Trophoblast cell (in vitro differentiated cells and primary cell): ENCODE measurements at regions not wholly inside any gene's neighbourhood (a gene's known extent, or its start where the extent isn't known, plus 50 kb on each side); places are given as distances from the start of the nearest gene placed in this dataset.

Experiments used
- DNase-seq, 2 donors: peaks; one replicate each; pipeline ENCODE4 v3.0.0-alpha.2; 2016
- H2AFZ ChIP-seq: 2 replicates; pipeline ENCODE4 v1.6.1; 2013; ENCODE audit warnings: low read length, moderate library complexity, mild to moderate bottlenecking; ENCODE audit not compliant: insufficient read depth, poor library complexity
- H2AK5ac ChIP-seq: 2 replicates; pipeline ENCODE4 v1.6.1; 2013; ENCODE audit warnings: mild to moderate bottlenecking, low read length
- H2BK120ac ChIP-seq: 2 replicates; pipeline ENCODE4 v1.6.1; 2013; ENCODE audit warnings: low read length, mild to moderate bottlenecking, moderate library complexity; ENCODE audit not compliant: insufficient read depth, poor library complexity
- H2BK12ac ChIP-seq: 2 replicates; pipeline ENCODE4 v1.6.1; 2013; ENCODE audit warnings: mild to moderate bottlenecking, low read length, moderate library complexity
- H2BK5ac ChIP-seq: 2 replicates; pipeline ENCODE4 v1.6.1; 2013; ENCODE audit warnings: low read length, low read depth, moderate library complexity, mild to moderate bottlenecking; ENCODE audit not compliant: poor library complexity
- H3K14ac ChIP-seq: 2 replicates; pipeline ENCODE4 v1.6.1; 2013; ENCODE audit warnings: mild to moderate bottlenecking, low read length
- H3K18ac ChIP-seq: 2 replicates; pipeline ENCODE4 v1.6.1; 2013; ENCODE audit warnings: mild to moderate bottlenecking, low read length
- H3K23ac ChIP-seq: 2 replicates; pipeline ENCODE4 v1.6.1; 2013; ENCODE audit warnings: low read length
- H3K27ac ChIP-seq: 2 replicates; pipeline ENCODE4 v1.5.1; 2013; ENCODE audit warnings: low read depth, mild to moderate bottlenecking, inconsistent platforms, low read length, moderate library complexity
- H3K27me3 ChIP-seq: 2 replicates; pipeline ENCODE4 v1.6.1; 2013; ENCODE audit warnings: inconsistent platforms, mild to moderate bottlenecking, low read length, moderate library complexity; ENCODE audit not compliant: insufficient read depth
- H3K36me3 ChIP-seq, 2 experiments: 1 replicate in 1 of 2; 2 replicates in 1 of 2; pipeline ENCODE4 v1.6.1; 2013; ENCODE audit warnings: low read length in 2 of 2, mild to moderate bottlenecking in 2 of 2, moderate library complexity in 1 of 2; ENCODE audit not compliant: insufficient read depth in 2 of 2, control insufficient read depth in 1 of 2
- H3K4ac ChIP-seq: 2 replicates; pipeline ENCODE4 v1.6.1; 2013; ENCODE audit warnings: low read depth, mild to moderate bottlenecking, low read length, moderate library complexity
- H3K4me1 ChIP-seq, 2 experiments: 1 replicate in 1 of 2; 2 replicates in 1 of 2; pipeline ENCODE4 v1.6.1; 2013; ENCODE audit warnings: low read length in 2 of 2, mild to moderate bottlenecking in 2 of 2, moderate library complexity in 1 of 2; ENCODE audit not compliant: insufficient read depth in 2 of 2, control insufficient read depth in 1 of 2
- H3K4me2 ChIP-seq: 2 replicates; pipeline ENCODE4 v1.6.1; 2013; ENCODE audit warnings: inconsistent platforms, mild to moderate bottlenecking, low read length, moderate library complexity
- H3K4me3 ChIP-seq: 2 replicates; pipeline ENCODE4 v1.5.1; 2013; ENCODE audit warnings: mild to moderate bottlenecking, low read depth, low read length, inconsistent platforms
- H3K79me1 ChIP-seq: one replicate; pipeline ENCODE4 v1.6.1; 2013; ENCODE audit warnings: low read length
- H3K79me2 ChIP-seq: 2 replicates; pipeline ENCODE4 v1.6.1; 2013; ENCODE audit warnings: low read length, mild to moderate bottlenecking; ENCODE audit not compliant: control insufficient read depth, insufficient read depth, poor library complexity
- H3K9ac ChIP-seq: 2 replicates; pipeline ENCODE4 v1.6.1; 2013; ENCODE audit warnings: mild to moderate bottlenecking, low read length
- H3K9me3 ChIP-seq: 2 replicates; pipeline ENCODE4 v1.6.1; 2013; ENCODE audit warnings: low read depth, mild to moderate bottlenecking, control low read depth, inconsistent platforms, low read length; ENCODE audit not compliant: insufficient read depth
- H4K12ac ChIP-seq: 2 replicates; pipeline ENCODE4 v1.6.1; 2013; ENCODE audit warnings: low read depth, mild to moderate bottlenecking, low read length, moderate library complexity
- H4K8ac ChIP-seq: 2 replicates; pipeline ENCODE4 v1.6.1; 2013; ENCODE audit warnings: low read depth, mild to moderate bottlenecking, low read length, moderate library complexity
- H4K91ac ChIP-seq: one replicate; pipeline ENCODE4 v1.6.1; 2013; ENCODE audit warnings: low read depth, mild to moderate bottlenecking, low read length, moderate library complexity
- WGBS: extraction: QIAGEN DNeasy Blood & Tissue Kit; methylation state at CpG from one replicate; pipeline ENCODE4 v1.1.7; 2013; ENCODE audit warnings: missing lambda C conversion rate; ENCODE audit not compliant: insufficient read length, insufficient coverage; ENCODE audit errors: extremely low coverage; 5-methylcytosine and 5-hydroxymethylcytosine counted together

- no peak overlapping the region for H4K8ac ChIP-seq
- no peak overlapping the region for H3K4me3 ChIP-seq
- H3K18ac ChIP-seq, result no peak overlapping the region
- no peaks in the 10 kb centered on the region for H3K9me3 ChIP-seq
- H2AFZ ChIP-seq, result no peak overlapping the region
- H2BK5ac ChIP-seq, result no peak overlapping the region
- no peak overlapping the region for H2AK5ac ChIP-seq
- no peaks in the 10 kb centered on the region for H3K36me3 ChIP-seq
- no peaks in the 10 kb centered on the region for H3K79me2 ChIP-seq
- H3K4ac ChIP-seq, result no peak overlapping the region
- no peak overlapping the region for H3K14ac ChIP-seq
- no peak overlapping the region for H4K91ac ChIP-seq
- no peak overlapping the region for H3K27ac ChIP-seq
- no peak overlapping the region for H2BK12ac ChIP-seq
- no peaks in the 10 kb centered on the region for H3K79me1 ChIP-seq
- H3K27me3 ChIP-seq, result no peaks in the 10 kb centered on the region
- H2BK120ac ChIP-seq, result no peak overlapping the region
- no peak for DNase-seq
- no CpG with 5 or more reads among the region's 3 CpGs for WGBS
- no peaks in the 10 kb centered on the region for H3K4me1 ChIP-seq
- H3K9ac ChIP-seq, result no peak overlapping the region
- H3K23ac ChIP-seq, result no peak overlapping the region
- H3K4me2 ChIP-seq, result no peak overlapping the region
- no peak overlapping the region for H4K12ac ChIP-seq
Measured at GRCh38 chr16:66198641-66199040, 167.8 kb upstream of the CDH5 start.

GRCh38 chr16:66197668-66198278 is 168.7 kb upstream of the CDH5 start:
- H4K91ac ChIP-seq, result no peak overlapping the region
- H3K27ac ChIP-seq, result no peak overlapping the region
- DNase-seq, result no peak
- no peak overlapping the region for H2AFZ ChIP-seq
- H3K9ac ChIP-seq, result no peak overlapping the region
- H4K8ac ChIP-seq, result no peak overlapping the region
- H2AK5ac ChIP-seq, result no peak overlapping the region
- no peak overlapping the region for H3K4me2 ChIP-seq
- H4K12ac ChIP-seq, result no peak overlapping the region
- no peak overlapping the region for H3K4me3 ChIP-seq
- H3K23ac ChIP-seq, result no peak overlapping the region
- no peaks in the 10 kb centered on the region for H3K9me3 ChIP-seq
- H3K14ac ChIP-seq, result no peak overlapping the region
- no peaks in the 10 kb centered on the region for H3K36me3 ChIP-seq
- no peak overlapping the region for H3K18ac ChIP-seq
- no peaks in the 10 kb centered on the region for H3K79me2 ChIP-seq
- H3K27me3 ChIP-seq, result no peaks in the 10 kb centered on the region
- no peaks in the 10 kb centered on the region for H3K4me1 ChIP-seq
- H3K79me1 ChIP-seq, result no peaks in the 10 kb centered on the region
- H2BK12ac ChIP-seq, result no peak overlapping the region
- no CpG with 5 or more reads among the region's 4 CpGs for WGBS
- H3K4ac ChIP-seq, result no peak overlapping the region
- H2BK120ac ChIP-seq, result no peak overlapping the region
- no peak overlapping the region for H2BK5ac ChIP-seq

GRCh38 chr16:66196770-66197169 is 169.7 kb upstream of the CDH5 start:
- Histone ChIP-seq H3K79me1 (no peaks in the 10 kb centered on the region), H2AK5ac (no peak overlapping the region), H3K18ac (no peak overlapping the region), H2AFZ (no peak overlapping the region), H4K8ac (no peak overlapping the region), H2BK12ac (no peak overlapping the region), H3K79me2 (no peaks in the 10 kb centered on the region), H3K27ac (no peak overlapping the region), H3K4me3 (no peak overlapping the region), H2BK5ac (no peak overlapping the region), H3K9ac (no peak overlapping the region), H3K36me3 (no peaks in the 10 kb centered on the region), H3K14ac (no peak overlapping the region), H3K4ac (no peak overlapping the region), H3K9me3 (no peaks in the 10 kb centered on the region), H3K27me3 (no peaks in the 10 kb centered on the region), H4K91ac (no peak overlapping the region), H2BK120ac (no peak overlapping the region), H3K4me1 (no peaks in the 10 kb centered on the region), H4K12ac (no peak overlapping the region), H3K4me2 (no peak overlapping the region), H3K23ac (no peak overlapping the region)
- DNase-seq, result no peak
- WGBS, result no CpG with 5 or more reads among the region's 3 CpGs

- H3K4me2 ChIP-seq, result no peak overlapping the region
- no peak overlapping the region for H2BK12ac ChIP-seq
- H4K12ac ChIP-seq, result no peak overlapping the region
- no peaks in the 10 kb centered on the region for H3K27me3 ChIP-seq
- no peak overlapping the region for H3K18ac ChIP-seq
- no peak overlapping the region for H2BK120ac ChIP-seq
- no peak overlapping the region for H3K9ac ChIP-seq
- no peaks in the 10 kb centered on the region for H3K79me2 ChIP-seq
- H2AFZ ChIP-seq, result no peak overlapping the region
- no peak for DNase-seq
- H2AK5ac ChIP-seq, result no peak overlapping the region
- no peak overlapping the region for H3K14ac ChIP-seq
- no peaks in the 10 kb centered on the region for H3K79me1 ChIP-seq
- H3K27ac ChIP-seq, result no peak overlapping the region
- no peak overlapping the region for H2BK5ac ChIP-seq
- H3K23ac ChIP-seq, result no peak overlapping the region
- H3K36me3 ChIP-seq, result no peaks in the 10 kb centered on the region
- H3K4me3 ChIP-seq, result no peak overlapping the region
- no peaks in the 10 kb centered on the region for H3K9me3 ChIP-seq
- no peak overlapping the region for H4K91ac ChIP-seq
- no peak overlapping the region for H4K8ac ChIP-seq
- no peaks in the 10 kb centered on the region for H3K4me1 ChIP-seq
- H3K4ac ChIP-seq, result no peak overlapping the region
Measured at GRCh38 chr16:66194866-66195265, 171.6 kb upstream of the CDH5 start.
